AG09319 (cell line): ENCODE measurements at regions not wholly inside any gene's neighbourhood (a gene's known extent, or its start where the extent isn't known, plus 50 kb on each side); places are given as distances from the start of the nearest gene placed in this dataset.
"Not testable (repeated sequence)": the region's sequence is repeated elsewhere in the genome, so short reads cannot be mapped to it uniquely, and the experiment has no call there.

Experiments
- DNase-seq: peaks from one replicate; pipeline ENCODE4 v3.0.0-alpha.2; 2010; ENCODE audit warnings: low read depth; ENCODE audit errors: extremely low read depth
- TF ChIP-seq, protein P1 (sequence below): IDR thresholded peaks from 2 replicates; pipeline ENCODE4 v1.5.1; 2011; ENCODE audit warnings: low read depth, mild to moderate bottlenecking, inconsistent platforms, low read length, moderate library complexity

- no peak for DNase-seq
- TF ChIP-seq, protein P1, sequence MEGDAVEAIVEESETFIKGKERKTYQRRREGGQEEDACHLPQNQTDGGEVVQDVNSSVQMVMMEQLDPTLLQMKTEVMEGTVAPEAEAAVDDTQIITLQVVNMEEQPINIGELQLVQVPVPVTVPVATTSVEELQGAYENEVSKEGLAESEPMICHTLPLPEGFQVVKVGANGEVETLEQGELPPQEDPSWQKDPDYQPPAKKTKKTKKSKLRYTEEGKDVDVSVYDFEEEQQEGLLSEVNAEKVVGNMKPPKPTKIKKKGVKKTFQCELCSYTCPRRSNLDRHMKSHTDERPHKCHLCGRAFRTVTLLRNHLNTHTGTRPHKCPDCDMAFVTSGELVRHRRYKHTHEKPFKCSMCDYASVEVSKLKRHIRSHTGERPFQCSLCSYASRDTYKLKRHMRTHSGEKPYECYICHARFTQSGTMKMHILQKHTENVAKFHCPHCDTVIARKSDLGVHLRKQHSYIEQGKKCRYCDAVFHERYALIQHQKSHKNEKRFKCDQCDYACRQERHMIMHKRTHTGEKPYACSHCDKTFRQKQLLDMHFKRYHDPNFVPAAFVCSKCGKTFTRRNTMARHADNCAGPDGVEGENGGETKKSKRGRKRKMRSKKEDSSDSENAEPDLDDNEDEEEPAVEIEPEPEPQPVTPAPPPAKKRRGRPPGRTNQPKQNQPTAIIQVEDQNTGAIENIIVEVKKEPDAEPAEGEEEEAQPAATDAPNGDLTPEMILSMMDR, result no peak
Observed at GRCh38 chrX:44747969-44748368, 95.9 kb upstream of the DUSP21 start.

DNA sequence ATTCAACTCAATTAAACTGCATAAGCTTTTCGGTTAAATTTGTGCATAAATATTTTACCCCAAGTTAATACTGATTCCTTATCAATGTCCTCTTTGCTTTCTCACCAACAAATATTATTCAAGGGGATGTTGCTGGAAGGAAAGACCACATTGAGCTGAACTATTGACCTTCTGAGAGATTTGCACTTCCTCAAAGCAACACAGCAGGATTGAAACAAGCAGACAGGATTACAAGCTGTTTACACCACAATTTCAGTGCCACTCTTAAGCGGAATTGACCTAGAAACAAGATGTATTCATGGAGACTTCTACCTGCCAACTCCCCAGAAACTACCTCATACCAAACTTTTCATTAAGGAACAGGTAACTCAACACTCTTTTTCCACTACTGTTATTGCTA is 96.5 kb upstream of the DUSP21 start:
- DNase-seq, result no peak
- TF ChIP-seq, protein P1, result no peak

GRCh38 chrX:44744799-44745198 is 99.0 kb upstream of the DUSP21 start:
- TF ChIP-seq, protein P1, result no peak
- DNase-seq, result no peak

- DNase-seq, result no peak
- TF ChIP-seq, protein P1, result no peak
Observed at GRCh38 chrX:44742480-44743155, 101.2 kb upstream of the DUSP21 start.

DNA sequence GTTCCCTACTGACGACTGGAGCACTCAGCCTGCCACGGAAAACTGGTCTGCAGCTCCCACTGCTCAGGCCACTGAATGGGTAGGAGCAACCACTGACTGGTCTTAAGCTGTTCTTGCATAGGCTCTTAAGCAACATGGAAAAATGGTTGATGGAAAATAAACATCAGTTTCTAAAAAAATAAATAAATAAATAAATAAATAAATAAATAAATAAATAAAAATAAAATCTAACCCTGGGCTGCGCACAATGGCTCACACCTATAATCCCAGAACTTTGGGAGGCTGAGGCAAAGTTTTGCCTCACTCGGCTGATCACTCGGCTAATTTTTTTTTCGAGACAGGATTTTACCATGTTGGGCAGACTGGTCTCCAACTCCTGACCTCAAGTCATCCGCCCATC is 102.0 kb upstream of the DUSP21 start:
- DNase-seq, result not testable (repeated sequence)

GRCh38 chrX:44741458-44741857 is 102.4 kb upstream of the DUSP21 start:
- not testable (repeated sequence) for DNase-seq

GRCh38 chrX:44735498-44735897 is 108.3 kb upstream of the DUSP21 start:
- DNase-seq, result no peak
- TF ChIP-seq, protein P1, result no peak

DNA sequence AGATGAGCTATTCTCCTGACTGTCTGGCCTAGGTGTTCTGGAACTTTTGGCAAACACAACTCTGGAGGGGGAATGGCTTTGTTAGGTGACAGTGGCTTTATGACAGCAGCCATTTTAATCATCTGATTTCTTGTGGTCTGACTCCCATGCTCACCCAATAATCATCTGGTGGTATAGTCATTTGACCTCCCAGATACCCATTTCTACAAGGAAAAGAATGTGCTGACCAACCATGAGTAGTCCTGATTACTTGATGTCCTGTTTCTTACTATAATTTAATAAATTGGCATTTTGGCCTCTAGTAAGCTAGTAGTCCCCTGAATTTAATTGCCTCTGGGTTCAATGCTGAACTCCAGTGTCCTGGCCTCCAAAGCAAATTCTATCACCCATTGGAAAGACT is 109.9 kb upstream of the DUSP21 start:
- no peak for DNase-seq
- TF ChIP-seq, protein P1, result no peak

DNA sequence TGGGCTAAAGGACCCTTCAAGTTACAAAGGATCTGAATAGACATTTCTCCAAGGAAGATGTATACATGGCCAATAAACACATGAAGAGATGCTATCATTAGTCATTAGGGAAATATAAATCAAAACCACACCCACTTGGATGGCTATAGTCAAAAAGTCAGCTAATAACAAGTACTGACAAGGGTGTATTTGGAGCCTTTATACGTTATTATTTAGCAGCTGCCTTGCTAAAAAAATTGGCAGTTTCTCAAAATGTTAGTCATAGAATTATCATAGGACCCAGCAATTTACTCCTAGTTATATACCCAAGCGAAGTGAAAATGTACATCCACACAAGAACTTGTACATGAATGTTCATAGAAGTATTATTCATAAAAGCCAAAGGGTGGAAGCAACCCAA is 112.7 kb upstream of the DUSP21 start:
- TF ChIP-seq, protein P1, result no peak
- no peak for DNase-seq
